SU-DHL-6 (cell line): ENCODE measurements at regions not wholly inside any gene's neighbourhood (a gene's known extent, or its start where the extent isn't known, plus 50 kb on each side); places are given as distances from the start of the nearest gene placed in this dataset.

Experiments
- H2AFZ ChIP-seq: fragments of 200-600 bp; sonication (generic); 2 replicates; pipeline ENCODE4 v1.6.1; 2014; ENCODE audit warnings: low read depth, mild to moderate bottlenecking, moderate library complexity, mixed read lengths, antibody characterized with exemption, low read length; ENCODE audit not compliant: severe bottlenecking
- H3F3A ChIP-seq: fragments of 200-600 bp; shearing (Covaris generic); 2 replicates; pipeline ENCODE4 v1.6.0; 2016; ENCODE audit warnings: antibody characterized with exemption, mild to moderate bottlenecking; ENCODE audit not compliant: insufficient read depth
- H3K27ac ChIP-seq: fragments of 200-600 bp; sonication (generic); 2 replicates; pipeline ENCODE4 v1.5.1; 2016; ENCODE audit warnings: low read depth, mild to moderate bottlenecking, low read length, moderate library complexity, mixed read lengths
- H3K27me3 ChIP-seq: fragments of 200-600 bp; sonication (generic), shearing (Covaris generic); 2 replicates; pipeline ENCODE4 v1.6.0; 2014; ENCODE audit warnings: mild to moderate bottlenecking, low read length
- H3K36me3 ChIP-seq: fragments of 200-600 bp; sonication (generic); 2 replicates; pipeline ENCODE4 v1.6.1; 2014; ENCODE audit warnings: mild to moderate bottlenecking, low read length, mixed read lengths
- H3K4me2 ChIP-seq: fragments of 300-600, 200-600 bp; shearing (Covaris generic), sonication (generic); 2 replicates; pipeline ENCODE4 v1.6.0; 2014; ENCODE audit warnings: low read length, low read depth, mild to moderate bottlenecking; ENCODE audit not compliant: poor library complexity, severe bottlenecking
- H3K4me3 ChIP-seq: fragments of 200-600 bp; sonication (generic); 2 replicates; pipeline ENCODE4 v1.5.1; 2014; ENCODE audit warnings: antibody characterized with exemption, low read length, mild to moderate bottlenecking, mixed read lengths; ENCODE audit not compliant: insufficient read depth, poor library complexity, severe bottlenecking
- H3K79me2 ChIP-seq: fragments of 200-600 bp; sonication (generic); 2 replicates; pipeline ENCODE4 v1.6.1; 2014; ENCODE audit warnings: mild to moderate bottlenecking, low read length, moderate library complexity; ENCODE audit not compliant: insufficient read depth
- H3K9ac ChIP-seq: fragments of 200-600 bp; sonication (generic); 2 replicates; pipeline ENCODE4 v1.7.0; 2014; ENCODE audit warnings: mild to moderate bottlenecking, low read length
- H3K9me2 ChIP-seq: fragments of 200-600 bp; sonication (generic); replicated peaks from 2 replicates; pipeline ENCODE4 v1.6.1; 2014; ENCODE audit warnings: low read length; ENCODE audit not compliant: insufficient read depth
- H3K9me3 ChIP-seq: fragments of 200-600 bp; sonication (generic); 2 replicates; pipeline ENCODE4 v1.6.1; 2014; ENCODE audit warnings: low read length, mixed read lengths; ENCODE audit not compliant: insufficient read depth
- H4K20me1 ChIP-seq: fragments of 200-600 bp; sonication (generic); 2 replicates; pipeline ENCODE4 v1.6.1; 2014; ENCODE audit warnings: low read depth, mild to moderate bottlenecking, antibody characterized with exemption, low read length, moderate library complexity, mixed read lengths
- EZH2phosphoT487 ChIP-seq: fragments of 200-600 bp; sonication (generic), shearing (Covaris generic); conservative IDR thresholded peaks from 2 replicates; pipeline ENCODE4 v1.6.1; 2018; ENCODE audit warnings: mild to moderate bottlenecking, antibody characterized with exemption, low read length, moderate library complexity, mixed read lengths
- TF ChIP-seq, protein P1 (sequence below): fragments of 200-600 bp; sonication (generic); IDR thresholded peaks from one replicate; pipeline ENCODE4 v1.5.1; 2017; ENCODE audit warnings: antibody characterized with exemption, mild to moderate bottlenecking, low read length, moderate library complexity; ENCODE audit not compliant: insufficient read depth, poor library complexity, severe bottlenecking

DNA sequence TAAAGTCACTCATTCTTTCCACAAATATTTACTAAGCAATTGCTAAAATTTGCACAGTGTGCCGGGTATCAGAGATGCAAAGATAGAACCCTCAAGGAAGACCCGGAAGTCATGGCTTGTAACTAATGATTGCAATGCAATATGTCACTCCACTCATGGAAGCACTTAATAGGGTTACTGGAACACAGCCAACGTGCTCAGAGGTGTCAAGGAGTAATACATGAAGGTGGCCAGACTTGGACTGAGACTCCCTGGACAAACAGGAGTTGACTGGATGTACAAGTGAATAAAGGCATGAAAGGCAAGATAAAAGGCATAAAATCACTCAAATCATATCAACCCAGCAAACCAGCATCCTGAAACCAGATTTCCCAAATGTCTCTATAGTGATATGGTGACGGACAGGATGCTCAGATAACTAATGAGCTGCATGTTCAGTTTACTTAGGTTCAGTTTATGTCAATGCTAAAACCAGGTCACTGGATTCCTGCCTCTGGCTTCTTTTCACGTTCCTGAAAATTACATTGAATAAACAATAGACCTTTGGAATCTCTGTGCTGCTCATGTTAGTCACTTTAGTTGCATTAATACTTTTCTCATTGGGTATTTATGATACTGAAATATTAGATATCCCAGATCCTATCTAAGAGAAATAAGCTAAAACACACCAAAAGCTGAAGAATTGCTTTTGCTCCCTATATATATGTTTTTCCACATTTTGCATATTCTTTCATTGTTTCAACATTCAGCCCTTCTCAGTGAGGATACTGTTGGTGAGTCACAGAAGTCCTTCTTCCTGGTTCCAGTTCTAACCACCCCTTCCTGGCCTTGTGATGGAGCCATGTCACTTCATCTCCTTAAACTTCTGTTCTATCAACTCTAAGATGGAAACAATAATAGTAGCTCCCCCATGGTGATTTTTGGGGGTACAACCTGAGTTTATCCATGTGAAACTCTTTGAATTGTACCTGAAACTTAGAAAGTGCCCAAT, 688.9 kb upstream of the ID2 start:
- Histone ChIP-seq H2AFZ (no peak overlapping the region), H3K9me2 (no peaks in the 10 kb centered on the region), H3K27ac (no peak overlapping the region), H3K4me2 (no peak overlapping the region), H3K79me2 (no peaks in the 10 kb centered on the region), H3F3A (no peaks in the 10 kb centered on the region), H3K36me3 (no peaks in the 10 kb centered on the region), H3K9me3 (no peaks in the 10 kb centered on the region), H4K20me1 (no peaks in the 10 kb centered on the region), H3K9ac (no peak overlapping the region), H3K4me3 (no peak overlapping the region), H3K27me3 (no peaks in the 10 kb centered on the region)
- TF ChIP-seq, protein P1, sequence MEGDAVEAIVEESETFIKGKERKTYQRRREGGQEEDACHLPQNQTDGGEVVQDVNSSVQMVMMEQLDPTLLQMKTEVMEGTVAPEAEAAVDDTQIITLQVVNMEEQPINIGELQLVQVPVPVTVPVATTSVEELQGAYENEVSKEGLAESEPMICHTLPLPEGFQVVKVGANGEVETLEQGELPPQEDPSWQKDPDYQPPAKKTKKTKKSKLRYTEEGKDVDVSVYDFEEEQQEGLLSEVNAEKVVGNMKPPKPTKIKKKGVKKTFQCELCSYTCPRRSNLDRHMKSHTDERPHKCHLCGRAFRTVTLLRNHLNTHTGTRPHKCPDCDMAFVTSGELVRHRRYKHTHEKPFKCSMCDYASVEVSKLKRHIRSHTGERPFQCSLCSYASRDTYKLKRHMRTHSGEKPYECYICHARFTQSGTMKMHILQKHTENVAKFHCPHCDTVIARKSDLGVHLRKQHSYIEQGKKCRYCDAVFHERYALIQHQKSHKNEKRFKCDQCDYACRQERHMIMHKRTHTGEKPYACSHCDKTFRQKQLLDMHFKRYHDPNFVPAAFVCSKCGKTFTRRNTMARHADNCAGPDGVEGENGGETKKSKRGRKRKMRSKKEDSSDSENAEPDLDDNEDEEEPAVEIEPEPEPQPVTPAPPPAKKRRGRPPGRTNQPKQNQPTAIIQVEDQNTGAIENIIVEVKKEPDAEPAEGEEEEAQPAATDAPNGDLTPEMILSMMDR = no peak
- TF ChIP-seq EZH2phosphoT487 = no peak

DNA sequence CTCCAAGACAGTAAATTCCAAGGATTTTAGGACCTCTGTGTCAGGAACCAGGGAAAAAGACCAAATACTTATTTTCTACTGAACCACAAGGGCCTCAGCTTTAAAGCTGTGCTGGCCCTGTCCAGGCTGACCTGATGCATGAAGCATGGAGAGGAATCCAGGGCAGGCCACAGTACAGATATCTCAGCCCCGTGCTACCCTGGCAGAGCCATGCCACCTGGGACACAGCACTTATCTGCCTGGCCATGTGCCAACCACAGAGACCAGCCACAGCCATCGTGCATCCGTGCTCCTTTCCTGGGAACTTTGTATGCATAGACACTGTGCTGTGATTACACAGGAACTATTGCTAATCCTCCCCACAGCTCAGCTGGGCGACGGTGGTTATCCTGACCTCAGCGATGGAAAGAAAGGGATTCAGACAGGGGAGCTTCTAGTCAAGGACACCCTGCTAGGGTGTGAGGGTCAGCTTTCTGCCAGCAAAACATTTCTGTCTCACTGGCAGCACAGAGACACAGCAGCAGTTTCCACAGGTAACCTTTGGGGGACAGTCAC, 687.4 kb upstream of the ID2 start:
- no peak overlapping the region for H3K27ac ChIP-seq

DNA sequence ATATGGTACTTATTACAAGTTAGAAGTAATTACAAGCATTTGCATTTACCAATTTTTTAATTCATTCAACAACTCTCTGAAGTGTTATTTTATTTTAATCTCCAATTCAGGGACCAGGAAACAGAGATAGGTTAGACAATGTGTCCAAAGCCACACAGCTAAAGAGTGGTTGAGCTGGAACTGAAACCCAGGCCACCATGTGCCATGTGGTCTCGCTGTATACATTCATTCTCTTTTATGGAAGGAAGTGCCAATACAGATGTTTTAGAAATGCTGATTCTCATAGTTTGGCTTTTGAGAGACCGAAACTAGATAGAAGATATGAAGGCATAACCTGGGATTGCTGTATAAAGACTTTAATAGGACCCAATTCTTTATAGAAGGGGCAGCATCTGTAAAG, 684.6 kb upstream of the ID2 start:
- Histone ChIP-seq H3K9me3 (no peaks in the 10 kb centered on the region), H3K4me2 (no peak overlapping the region), H3K9ac (no peak overlapping the region), H2AFZ (no peak overlapping the region), H3K4me3 (no peak overlapping the region), H3K27me3 (no peaks in the 10 kb centered on the region), H3K27ac (no peak overlapping the region), H3K79me2 (no peaks in the 10 kb centered on the region), H4K20me1 (no peaks in the 10 kb centered on the region), H3K36me3 (no peaks in the 10 kb centered on the region), H3F3A (no peaks in the 10 kb centered on the region), H3K9me2 (no peaks in the 10 kb centered on the region)
- TF ChIP-seq, protein P1 = no peak
- no peak for TF ChIP-seq EZH2phosphoT487

More for the DNA sequence above, 687.4 kb upstream of the ID2 start:
- H3K4me2 ChIP-seq = no peak overlapping the region
- no peak overlapping the region for H3K9ac ChIP-seq
- H3K4me3 ChIP-seq = no peak overlapping the region
- H4K20me1 ChIP-seq = no peaks in the 10 kb centered on the region
- H3K27me3 ChIP-seq = no peaks in the 10 kb centered on the region
- TF ChIP-seq, protein P1 = no peak
- TF ChIP-seq EZH2phosphoT487 = no peak
- H3K36me3 ChIP-seq = no peaks in the 10 kb centered on the region
- no peaks in the 10 kb centered on the region for H3K9me2 ChIP-seq
- H3K9me3 ChIP-seq = no peaks in the 10 kb centered on the region
- no peaks in the 10 kb centered on the region for H3K79me2 ChIP-seq
- H3F3A ChIP-seq = no peaks in the 10 kb centered on the region
- H2AFZ ChIP-seq = no peak overlapping the region
